Prostate gland (tissue), 2 donors: ENCODE measurements at regions not wholly inside any gene's neighbourhood (a gene's known extent, or its start where the extent isn't known, plus 50 kb on each side); places are given as distances from the start of the nearest gene placed in this dataset.

Experiments
- DNase-seq: peaks from one replicate; pipeline ENCODE4 v3.0.0-alpha.2; 2019; ENCODE audit warnings: low spot score
- H3K27ac ChIP-seq, 2 donors: fragments of 200-600 bp; sonication (generic); 2 replicates each; pipeline ENCODE4 v1.5.1; 2017 to 2019
- H3K27me3 ChIP-seq: fragments of 200-600 bp; sonication (generic); replicated peaks from 2 replicates; pipeline ENCODE4 v1.5.1; 2019; ENCODE audit not compliant: insufficient read depth
- H3K36me3 ChIP-seq, 2 donors: fragments of 200-600 bp; sonication (generic); 1 replicate in 1 of 2; 2 replicates in 1 of 2; pipeline versions ENCODE4 v1.5.1 to v1.8.1; 2017 to 2019
- H3K4me1 ChIP-seq: fragments of 200-600 bp; sonication (generic); replicated peaks from 2 replicates; pipeline ENCODE4 v1.5.1; 2019
- H3K4me3 ChIP-seq, 2 donors: fragments of 200-600 bp; sonication (generic); 2 replicates each; pipeline ENCODE4 v1.5.1; 2017 to 2019
- H3K9me3 ChIP-seq: fragments of 200-600 bp; sonication (generic); 2 replicates; pipeline ENCODE4 v1.5.1; 2017
- POLR2A ChIP-seq: fragments of 450-650 bp; IDR thresholded peaks from one replicate; pipeline ENCODE4 v1.6.1; 2016; ENCODE audit warnings: antibody characterized with exemption, mild to moderate bottlenecking
- POLR2AphosphoS5 ChIP-seq: sonication (generic); formaldehyde crosslinking; IDR thresholded peaks from one replicate; pipeline ENCODE4 v1.6.1; 2017; ENCODE audit warnings: antibody characterized with exemption
- WGBS: methylation state at CpG from one replicate; pipeline ENCODE4 v1.1.5; 2018; 5-methylcytosine and 5-hydroxymethylcytosine counted together
- intact Hi-C: fragments of 100-400 bp; cut with DNase I; formaldehyde crosslinking; loops from one replicate; pipeline ENCODE4 v1.14.2; 2022
- TF ChIP-seq, protein P1 (sequence below), 4 experiments: fragments of 200-600 bp in 2 of 4; fragments of 450-650 bp in 2 of 4; sonication (generic) in 2 of 4; IDR thresholded peaks; 1 replicate in 3 of 4; 2 replicates in 1 of 4; pipeline ENCODE4 v1.5.1; 2016 to 2019; ENCODE audit warnings: antibody characterized with exemption in 4 of 4, mild to moderate bottlenecking in 2 of 4, moderate library complexity in 2 of 4

DNA sequence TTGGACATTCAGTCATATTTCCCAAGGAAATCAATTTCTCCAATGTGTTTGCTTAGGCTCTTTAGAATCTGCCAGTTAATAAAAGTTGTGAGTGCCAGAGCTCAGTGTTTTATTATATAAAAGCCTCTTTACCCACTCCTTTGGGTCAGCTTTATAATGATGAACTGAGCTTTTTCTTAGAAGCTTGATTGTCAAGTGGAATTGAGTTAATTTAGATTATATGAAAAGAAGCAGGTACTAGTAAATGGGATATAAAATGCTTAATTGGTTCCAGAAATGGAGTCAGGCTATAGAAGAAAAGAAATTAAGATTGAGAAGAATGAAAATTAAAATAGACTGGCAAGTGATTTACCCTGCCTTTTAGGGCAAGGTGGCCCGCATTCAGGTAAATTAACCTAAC is 363.2 kb downstream of the SLITRK6 start:
- DNase-seq: no peak
- no peaks in the 10 kb centered on the region for H3K27me3 ChIP-seq
- H3K4me1 ChIP-seq: no peaks in the 10 kb centered on the region
- WGBS: 95% methylated on average over 1 of the region's 1 CpG
- intact Hi-C loops: no loop called here
- TF ChIP-seq POLR2AphosphoS5 (no peak), POLR2A (no peak)
- TF ChIP-seq, protein P1, sequence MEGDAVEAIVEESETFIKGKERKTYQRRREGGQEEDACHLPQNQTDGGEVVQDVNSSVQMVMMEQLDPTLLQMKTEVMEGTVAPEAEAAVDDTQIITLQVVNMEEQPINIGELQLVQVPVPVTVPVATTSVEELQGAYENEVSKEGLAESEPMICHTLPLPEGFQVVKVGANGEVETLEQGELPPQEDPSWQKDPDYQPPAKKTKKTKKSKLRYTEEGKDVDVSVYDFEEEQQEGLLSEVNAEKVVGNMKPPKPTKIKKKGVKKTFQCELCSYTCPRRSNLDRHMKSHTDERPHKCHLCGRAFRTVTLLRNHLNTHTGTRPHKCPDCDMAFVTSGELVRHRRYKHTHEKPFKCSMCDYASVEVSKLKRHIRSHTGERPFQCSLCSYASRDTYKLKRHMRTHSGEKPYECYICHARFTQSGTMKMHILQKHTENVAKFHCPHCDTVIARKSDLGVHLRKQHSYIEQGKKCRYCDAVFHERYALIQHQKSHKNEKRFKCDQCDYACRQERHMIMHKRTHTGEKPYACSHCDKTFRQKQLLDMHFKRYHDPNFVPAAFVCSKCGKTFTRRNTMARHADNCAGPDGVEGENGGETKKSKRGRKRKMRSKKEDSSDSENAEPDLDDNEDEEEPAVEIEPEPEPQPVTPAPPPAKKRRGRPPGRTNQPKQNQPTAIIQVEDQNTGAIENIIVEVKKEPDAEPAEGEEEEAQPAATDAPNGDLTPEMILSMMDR (IDR thresholded peaks at IDR 0.05): no peak
- H3K9me3 ChIP-seq: no peaks in the 10 kb centered on the region
- no peak overlapping the region for H3K4me3 ChIP-seq
- no peak overlapping the region for H3K27ac ChIP-seq
- H3K36me3 ChIP-seq: no peaks in the 10 kb centered on the region

DNA sequence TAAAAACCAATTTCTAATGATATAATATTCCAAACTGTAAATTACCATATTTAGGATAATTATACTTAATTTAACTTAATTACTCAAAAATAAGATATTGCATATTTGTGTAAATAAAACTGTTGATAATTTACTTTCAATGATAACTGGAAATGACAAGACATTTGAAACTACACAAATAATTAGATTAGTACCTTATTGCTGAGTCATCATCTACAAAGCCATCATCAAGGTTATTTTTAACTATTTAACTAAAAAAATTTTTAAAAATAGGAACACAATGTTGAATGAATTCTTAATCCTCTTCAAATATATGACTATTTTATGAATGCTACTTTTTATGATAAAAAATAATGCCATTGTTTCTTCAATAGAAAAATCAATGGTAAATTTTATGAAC is 364.3 kb downstream of the SLITRK6 start:
- intact Hi-C loops: no loop called here

DNA sequence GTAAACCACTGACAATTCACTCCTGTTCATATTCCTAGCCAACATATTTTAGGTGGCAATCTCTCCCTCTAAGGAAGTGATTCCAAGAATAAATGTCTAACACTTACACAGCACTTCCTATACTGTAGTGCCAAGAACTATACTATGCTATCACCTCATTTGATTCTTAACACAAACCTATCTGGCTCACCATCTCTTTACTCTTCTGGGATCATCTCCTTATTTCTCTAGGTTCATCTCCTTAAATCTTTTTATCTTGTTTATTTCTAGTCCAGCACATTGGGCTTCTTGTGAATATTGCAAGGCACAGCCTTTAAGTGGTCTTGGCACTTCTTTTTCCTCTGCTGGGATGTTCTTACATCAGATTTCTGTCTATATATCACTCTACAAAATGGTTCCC is 366.3 kb downstream of the SLITRK6 start:
- intact Hi-C loops: no loop called here
- no peak overlapping the region for H3K27ac ChIP-seq
- H3K27me3 ChIP-seq: no peaks in the 10 kb centered on the region
- DNase-seq: no peak
- H3K4me1 ChIP-seq: no peaks in the 10 kb centered on the region
- no peaks in the 10 kb centered on the region for H3K9me3 ChIP-seq
- H3K4me3 ChIP-seq: no peak overlapping the region
- TF ChIP-seq, protein P1 (IDR thresholded peaks at IDR 0.05): no peak
- no peak for TF ChIP-seq POLR2A
- no peak for TF ChIP-seq POLR2AphosphoS5
- H3K36me3 ChIP-seq: no peaks in the 10 kb centered on the region

More for the DNA sequence above, 364.3 kb downstream of the SLITRK6 start:
- Histone ChIP-seq H3K27ac (no peak overlapping the region), H3K36me3 (no peaks in the 10 kb centered on the region), H3K27me3 (no peaks in the 10 kb centered on the region), H3K4me3 (no peak overlapping the region), H3K4me1 (no peaks in the 10 kb centered on the region), H3K9me3 (no peaks in the 10 kb centered on the region)
- TF ChIP-seq POLR2AphosphoS5 (no peak), POLR2A (no peak)
- TF ChIP-seq, protein P1 (IDR thresholded peaks at IDR 0.05): no peak
- no peak for DNase-seq

DNA sequence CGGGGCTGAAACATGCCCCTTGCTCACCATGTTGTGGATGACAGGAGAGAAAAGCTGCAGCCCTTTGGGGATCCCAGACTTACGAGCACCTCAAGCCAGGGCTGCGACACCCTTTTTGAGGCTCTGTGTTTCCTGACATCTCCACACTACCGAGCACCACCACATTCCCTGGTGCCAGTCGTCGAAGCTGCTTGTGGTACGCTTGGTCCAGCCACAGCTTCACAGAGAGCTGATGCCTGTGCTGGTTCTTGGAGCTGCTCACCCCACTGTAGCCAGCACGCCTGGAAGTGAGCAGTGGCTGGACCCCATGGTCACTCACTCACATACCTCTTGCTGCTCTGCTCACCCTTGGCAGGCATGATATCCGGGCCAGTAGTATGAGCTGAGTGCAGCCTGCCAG is 367.5 kb downstream of the SLITRK6 start:
- no peak overlapping the region for H3K27ac ChIP-seq
- no peaks in the 10 kb centered on the region for H3K27me3 ChIP-seq
- DNase-seq: no peak
- intact Hi-C loops: no loop called here
- no peaks in the 10 kb centered on the region for H3K9me3 ChIP-seq
- H3K4me3 ChIP-seq: no peak overlapping the region
- H3K36me3 ChIP-seq: no peaks in the 10 kb centered on the region
- TF ChIP-seq, protein P1 (IDR thresholded peaks at IDR 0.05): no peak
- TF ChIP-seq POLR2A (no peak), POLR2AphosphoS5 (no peak)
- 93% methylated on average over 9 of the region's 9 CpGs for WGBS
- no peaks in the 10 kb centered on the region for H3K4me1 ChIP-seq

DNA sequence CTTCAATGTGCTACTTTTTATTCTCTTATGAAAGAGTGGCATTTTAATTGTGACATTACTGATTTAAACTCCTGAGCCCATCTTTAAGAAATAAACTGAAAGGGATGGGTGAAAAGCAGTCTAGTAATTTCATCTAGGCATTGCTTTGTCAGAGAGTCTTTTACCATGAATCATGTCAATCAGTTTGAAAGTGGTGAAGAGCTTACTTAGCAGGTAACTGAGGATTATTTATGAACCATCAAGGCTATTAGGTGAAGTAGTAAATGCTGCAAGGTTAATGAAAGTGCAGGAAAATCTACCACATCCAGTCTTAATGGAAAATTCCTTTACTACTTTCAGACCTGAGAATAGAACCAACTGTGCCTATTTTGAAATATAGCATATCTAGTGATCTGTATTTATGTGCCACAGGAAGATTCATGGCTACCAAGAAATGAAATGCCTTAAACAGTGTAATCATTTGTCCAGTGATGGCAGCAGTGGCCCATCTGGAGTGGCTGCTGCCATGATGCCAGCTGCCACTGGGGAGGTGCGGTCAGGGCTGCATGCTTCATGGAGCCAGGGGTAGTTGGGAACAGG is 368.9 kb downstream of the SLITRK6 start:
- 95% methylated on average over 1 of the region's 1 CpG for WGBS
- Histone ChIP-seq H3K4me3 (no peak overlapping the region), H3K36me3 (no peaks in the 10 kb centered on the region), H3K9me3 (no peaks in the 10 kb centered on the region), H3K4me1 (no peaks in the 10 kb centered on the region), H3K27me3 (no peaks in the 10 kb centered on the region), H3K27ac (no peak overlapping the region)
- intact Hi-C loops: no loop called here
- TF ChIP-seq POLR2A (no peak), POLR2AphosphoS5 (no peak)
- TF ChIP-seq, protein P1 (IDR thresholded peaks at IDR 0.05): no peak
- no peak for DNase-seq
